ENCODE measurements at regions not wholly inside any gene's neighbourhood (a gene's known extent, or its start where the extent isn't known, plus 50 kb on each side); places are given as distances from the start of the nearest gene placed in this dataset.

DNA sequence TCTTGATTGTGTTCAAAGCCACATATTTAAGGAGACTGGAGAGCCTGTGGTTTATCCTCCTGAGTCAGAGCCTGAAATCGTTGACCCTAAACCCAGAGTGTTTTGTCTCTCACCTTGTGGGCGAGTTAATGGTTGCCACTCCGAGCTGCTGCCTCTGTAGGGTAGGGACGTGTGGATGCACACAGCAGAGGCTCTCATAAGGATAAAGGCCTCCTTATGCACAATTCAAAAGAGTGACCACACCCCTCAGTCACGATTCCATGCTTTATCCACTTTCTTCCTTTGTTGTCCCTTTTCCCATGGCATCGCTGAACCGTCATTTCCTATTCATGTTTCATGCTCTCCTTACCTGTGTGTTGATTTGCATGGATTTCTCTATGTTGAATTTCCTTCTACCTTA lies 805.0 kb upstream of the RBFOX1 start:
- TF ChIP-seq, protein P1, sequence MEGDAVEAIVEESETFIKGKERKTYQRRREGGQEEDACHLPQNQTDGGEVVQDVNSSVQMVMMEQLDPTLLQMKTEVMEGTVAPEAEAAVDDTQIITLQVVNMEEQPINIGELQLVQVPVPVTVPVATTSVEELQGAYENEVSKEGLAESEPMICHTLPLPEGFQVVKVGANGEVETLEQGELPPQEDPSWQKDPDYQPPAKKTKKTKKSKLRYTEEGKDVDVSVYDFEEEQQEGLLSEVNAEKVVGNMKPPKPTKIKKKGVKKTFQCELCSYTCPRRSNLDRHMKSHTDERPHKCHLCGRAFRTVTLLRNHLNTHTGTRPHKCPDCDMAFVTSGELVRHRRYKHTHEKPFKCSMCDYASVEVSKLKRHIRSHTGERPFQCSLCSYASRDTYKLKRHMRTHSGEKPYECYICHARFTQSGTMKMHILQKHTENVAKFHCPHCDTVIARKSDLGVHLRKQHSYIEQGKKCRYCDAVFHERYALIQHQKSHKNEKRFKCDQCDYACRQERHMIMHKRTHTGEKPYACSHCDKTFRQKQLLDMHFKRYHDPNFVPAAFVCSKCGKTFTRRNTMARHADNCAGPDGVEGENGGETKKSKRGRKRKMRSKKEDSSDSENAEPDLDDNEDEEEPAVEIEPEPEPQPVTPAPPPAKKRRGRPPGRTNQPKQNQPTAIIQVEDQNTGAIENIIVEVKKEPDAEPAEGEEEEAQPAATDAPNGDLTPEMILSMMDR (conservative IDR thresholded peaks at IDR 0.05; ENCODE audit: low read length): no peak
- TF ChIP-seq EZH2phosphoT487 (IDR thresholded peaks at IDR 0.05; ENCODE audit: borderline replicate concordance, low read depth, low read length): no peak
